IPS-18a (cell line): ENCODE measurements at regions not wholly inside any gene's neighbourhood (a gene's known extent, or its start where the extent isn't known, plus 50 kb on each side); places are given as distances from the start of the nearest gene placed in this dataset.

Source experiments
- H3K27ac ChIP-seq: one replicate; pipeline ENCODE4 v1.5.1; 2013; ENCODE audit warnings: low read length
- H3K27me3 ChIP-seq: one replicate; pipeline ENCODE4 v1.6.1; 2013; ENCODE audit warnings: mild to moderate bottlenecking, low read length; ENCODE audit not compliant: control insufficient read depth, insufficient read depth
- H3K36me3 ChIP-seq: one replicate; pipeline ENCODE4 v1.6.1; 2013; ENCODE audit warnings: low read depth, low read length; ENCODE audit not compliant: control insufficient read depth
- H3K4me1 ChIP-seq: one replicate; pipeline ENCODE4 v1.6.1; 2013; ENCODE audit warnings: low read depth, low read length; ENCODE audit not compliant: control insufficient read depth
- H3K4me3 ChIP-seq: one replicate; pipeline ENCODE4 v1.5.1; 2013; ENCODE audit warnings: low read length
- H3K9ac ChIP-seq: one replicate; pipeline ENCODE4 v1.6.1; 2013; ENCODE audit warnings: mild to moderate bottlenecking, low read length, moderate library complexity
- H3K9me3 ChIP-seq: one replicate; pipeline ENCODE4 v1.6.1; 2013; ENCODE audit warnings: low read depth, low read length; ENCODE audit not compliant: control insufficient read depth

DNA sequence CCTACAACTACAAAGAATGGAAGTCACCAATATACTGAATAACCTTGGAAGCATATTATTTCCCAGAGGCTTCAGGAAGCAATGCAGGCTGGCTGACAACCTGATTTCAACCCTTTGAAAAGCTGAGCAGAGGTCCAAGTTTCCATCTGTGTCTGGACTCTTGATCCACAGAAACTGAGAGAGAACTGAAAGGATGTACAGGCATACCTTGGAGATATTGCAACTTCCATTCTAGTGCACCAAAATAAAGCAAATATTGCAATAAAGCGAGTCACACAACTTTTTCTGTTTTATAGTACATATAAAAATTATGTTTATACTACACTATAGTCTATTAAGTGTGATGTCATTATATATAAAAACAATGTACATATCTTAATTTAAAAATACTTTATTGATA is 85.3 kb downstream of the TYW3 start:
- Histone ChIP-seq H3K9ac (no peak overlapping the region), H3K27me3 (no peaks in the 10 kb centered on the region), H3K4me3 (no peak overlapping the region), H3K36me3 (no peaks in the 10 kb centered on the region), H3K9me3 (no peaks in the 10 kb centered on the region), H3K4me1 (no peaks in the 10 kb centered on the region), H3K27ac (no peak overlapping the region)

DNA sequence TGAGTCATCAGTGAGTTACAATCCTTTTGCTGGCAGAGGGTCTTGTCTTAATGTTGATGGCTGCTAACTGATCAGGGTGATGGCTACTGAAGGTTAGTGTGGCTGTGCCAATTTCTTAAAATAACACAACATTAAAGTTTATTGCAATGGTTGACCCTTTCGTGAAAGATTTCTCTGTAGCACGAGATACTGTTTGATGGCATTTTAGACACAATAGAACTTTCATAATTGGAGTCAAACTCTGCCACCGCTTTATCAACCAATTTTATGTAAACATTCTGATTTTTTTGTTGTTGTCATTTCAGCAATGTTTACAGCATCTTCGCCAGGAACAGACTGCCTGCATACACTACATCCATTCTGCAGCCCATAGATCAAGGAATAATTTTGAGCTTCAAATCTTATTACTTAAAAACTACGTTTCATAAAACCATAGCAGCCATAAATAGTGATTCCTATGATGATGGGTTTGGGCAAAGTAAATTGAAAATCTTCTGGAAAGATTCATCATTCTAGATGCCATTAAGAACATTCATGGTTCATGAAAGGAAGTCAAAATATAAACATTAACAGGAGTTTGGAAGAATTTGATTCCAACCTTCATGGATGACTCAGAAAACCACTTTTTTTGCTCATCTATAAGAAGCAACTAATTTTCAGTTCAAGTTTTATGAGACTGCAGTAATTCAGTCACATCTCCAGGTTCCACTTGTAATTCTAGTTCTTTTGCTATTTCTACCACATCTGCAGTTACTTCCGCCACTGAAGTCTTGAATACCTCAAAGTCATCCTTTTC is 85.9 kb downstream of the TYW3 start:
- Histone ChIP-seq H3K4me1 (no peaks in the 10 kb centered on the region), H3K27ac (no peak overlapping the region), H3K36me3 (no peaks in the 10 kb centered on the region), H3K9me3 (no peaks in the 10 kb centered on the region), H3K4me3 (no peak overlapping the region), H3K9ac (no peak overlapping the region), H3K27me3 (no peaks in the 10 kb centered on the region)

DNA sequence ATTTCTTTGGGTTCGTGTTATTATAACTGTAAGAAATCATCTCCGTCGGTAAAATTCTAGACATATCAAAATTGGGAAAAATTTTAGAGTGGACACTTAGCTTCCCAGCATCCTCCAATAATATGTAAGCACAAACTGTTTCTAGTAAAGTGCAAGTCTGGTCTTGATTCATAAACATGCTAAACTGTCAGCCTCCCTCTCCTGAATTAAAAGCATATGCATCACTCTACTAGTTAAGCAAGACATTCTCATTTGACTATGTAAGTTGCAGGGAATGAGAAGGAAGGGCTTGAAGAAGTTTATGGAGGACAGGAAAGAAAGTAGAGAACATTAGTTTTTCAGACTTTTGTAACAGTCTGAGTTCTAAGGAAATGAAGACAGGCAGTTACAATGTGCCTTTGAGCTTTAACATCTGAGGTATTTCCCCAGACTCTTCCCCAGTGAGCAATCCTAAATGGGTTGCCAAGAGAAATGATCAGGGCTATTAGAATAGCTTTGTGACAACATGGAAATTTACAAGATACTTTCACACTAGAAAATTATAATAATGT is 90.0 kb downstream of the TYW3 start:
- H3K27me3 ChIP-seq = no peaks in the 10 kb centered on the region
- no peaks in the 10 kb centered on the region for H3K36me3 ChIP-seq
- H3K27ac ChIP-seq = no peak overlapping the region
- no peaks in the 10 kb centered on the region for H3K9me3 ChIP-seq
- H3K4me1 ChIP-seq = no peaks in the 10 kb centered on the region
- H3K9ac ChIP-seq = no peak overlapping the region
- no peak overlapping the region for H3K4me3 ChIP-seq

DNA sequence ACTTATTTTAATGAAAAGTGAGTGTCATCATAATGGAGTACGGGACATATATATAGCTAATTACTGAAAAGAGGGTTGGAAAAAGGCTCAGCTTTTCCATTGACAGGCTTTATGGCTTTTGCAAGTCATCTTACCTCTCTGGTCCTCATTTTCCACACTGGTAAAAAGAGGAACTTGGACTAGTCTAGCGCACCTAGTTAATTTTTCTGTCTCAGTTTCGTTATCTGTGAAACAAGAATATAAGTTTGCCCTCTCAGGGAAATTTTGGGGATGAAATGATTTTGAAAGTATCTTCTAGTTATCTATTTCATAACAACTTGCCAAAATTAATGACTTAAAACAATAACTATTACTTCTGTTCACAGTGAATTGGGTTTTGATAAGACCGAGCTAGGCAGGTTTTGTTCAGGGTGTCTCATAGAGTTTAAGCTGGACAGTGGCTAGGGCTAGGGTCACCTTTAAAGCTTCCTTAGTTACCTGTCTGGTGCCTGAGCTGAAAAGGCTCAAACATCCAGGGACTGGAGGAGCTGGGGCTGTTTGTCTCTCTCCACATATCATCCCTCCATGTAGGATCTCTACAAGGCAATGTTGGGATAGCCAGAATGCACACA is 91.7 kb downstream of the TYW3 start:
- no peak overlapping the region for H3K9ac ChIP-seq

DNA sequence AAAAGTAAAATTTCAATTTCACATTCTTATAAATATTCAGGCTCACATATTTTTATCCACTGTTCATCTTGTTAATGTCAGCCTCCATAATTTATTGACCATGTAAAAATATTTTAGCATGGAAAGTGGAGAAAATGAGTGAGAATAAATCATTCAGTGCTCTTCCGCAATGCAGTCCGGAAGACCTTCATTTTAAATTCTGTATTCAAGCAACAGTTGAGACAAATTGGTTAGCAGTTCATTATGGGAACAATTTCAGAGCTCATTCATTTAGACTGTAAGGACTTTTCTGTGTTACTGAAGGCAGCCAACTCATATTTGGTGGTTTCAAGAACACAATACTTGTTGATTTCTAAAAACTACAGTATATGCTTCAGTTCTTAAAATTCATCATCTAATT is 97.8 kb downstream of the TYW3 start:
- no peaks in the 10 kb centered on the region for H3K4me1 ChIP-seq
- no peak overlapping the region for H3K4me3 ChIP-seq
- H3K27ac ChIP-seq = no peak overlapping the region
- H3K36me3 ChIP-seq = no peaks in the 10 kb centered on the region
- H3K27me3 ChIP-seq = peaks cover 4% of the 10 kb centered on the region
- H3K9ac ChIP-seq = no peak overlapping the region
- no peaks in the 10 kb centered on the region for H3K9me3 ChIP-seq

More for the DNA sequence above, 91.7 kb downstream of the TYW3 start:
- no peak overlapping the region for H3K27ac ChIP-seq
- H3K36me3 ChIP-seq = no peaks in the 10 kb centered on the region
- no peaks in the 10 kb centered on the region for H3K4me1 ChIP-seq
- H3K4me3 ChIP-seq = no peak overlapping the region
- H3K27me3 ChIP-seq = no peaks in the 10 kb centered on the region
- H3K9me3 ChIP-seq = no peaks in the 10 kb centered on the region

DNA sequence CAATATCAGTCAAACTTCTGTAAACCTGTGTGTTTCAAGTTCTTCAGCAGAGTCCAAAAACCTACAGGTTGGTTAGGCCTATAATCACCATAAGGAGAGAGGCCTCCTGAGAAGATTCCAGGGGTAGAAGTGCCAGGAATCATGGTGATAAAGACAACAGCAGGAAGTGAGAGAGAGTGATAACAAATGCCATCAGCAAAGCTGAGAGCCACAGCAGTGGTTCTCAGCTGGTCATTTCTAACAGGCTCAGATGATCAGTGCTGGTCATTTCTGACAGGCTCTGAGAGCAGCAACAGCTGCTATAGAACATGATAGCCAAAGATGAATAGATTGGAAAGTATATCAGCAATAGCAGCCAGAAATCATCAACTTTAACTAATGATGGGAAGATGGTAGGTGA is 101.3 kb downstream of the TYW3 start:
- H3K9me3 ChIP-seq = no peaks in the 10 kb centered on the region
- no peak overlapping the region for H3K4me3 ChIP-seq
- H3K36me3 ChIP-seq = no peaks in the 10 kb centered on the region
- no peak overlapping the region for H3K9ac ChIP-seq
- no peaks in the 10 kb centered on the region for H3K4me1 ChIP-seq
- peaks cover 4% of the 10 kb centered on the region for H3K27me3 ChIP-seq
- no peak overlapping the region for H3K27ac ChIP-seq

DNA sequence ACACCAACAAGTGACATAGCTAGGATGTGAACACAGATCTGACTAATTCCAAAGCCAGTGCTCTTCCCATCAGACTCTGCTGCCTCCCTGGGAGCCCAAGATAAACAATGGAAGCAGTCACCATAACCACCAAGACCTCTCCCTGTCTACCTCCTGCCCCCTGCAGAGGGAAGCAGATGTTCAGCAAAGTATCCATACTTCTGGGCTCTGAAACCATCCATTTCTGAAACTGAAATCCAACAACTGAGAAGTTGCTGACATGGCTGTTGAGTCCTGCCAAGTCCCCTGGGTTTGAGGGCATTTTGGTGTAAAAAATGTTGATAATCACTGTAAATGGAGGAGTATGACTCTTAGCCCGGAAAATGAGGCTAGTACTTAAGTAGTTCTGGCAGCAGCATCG is 102.1 kb downstream of the TYW3 start:
- Histone ChIP-seq H3K36me3 (no peaks in the 10 kb centered on the region), H3K4me3 (no peak overlapping the region), H3K9me3 (no peaks in the 10 kb centered on the region), H3K27ac (no peak overlapping the region), H3K9ac (no peak overlapping the region), H3K4me1 (no peaks in the 10 kb centered on the region), H3K27me3 (peaks cover 4% of the 10 kb centered on the region)

DNA sequence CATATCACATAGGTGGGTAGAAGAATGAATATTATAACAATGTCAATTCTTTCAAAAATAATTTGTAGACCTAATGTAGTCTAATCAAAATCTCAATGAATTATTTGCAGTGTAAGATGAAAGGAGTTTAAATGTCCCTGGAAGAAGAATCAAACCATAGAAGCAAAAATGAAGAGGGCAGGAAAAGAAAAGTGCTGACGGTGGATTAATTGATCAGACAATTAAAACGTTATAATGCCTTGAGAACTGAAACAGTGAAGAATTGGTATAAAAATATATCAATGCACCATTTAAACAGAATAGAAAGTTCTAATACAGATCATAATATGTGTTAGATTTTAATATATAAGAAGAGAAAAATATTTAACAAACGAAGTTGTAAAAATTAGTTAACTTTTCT is 109.8 kb downstream of the TYW3 start:
- no peaks in the 10 kb centered on the region for H3K36me3 ChIP-seq
- no peaks in the 10 kb centered on the region for H3K9me3 ChIP-seq
- H3K9ac ChIP-seq = no peak overlapping the region
- H3K4me1 ChIP-seq = peaks cover 2% of the 10 kb centered on the region
- no peaks in the 10 kb centered on the region for H3K27me3 ChIP-seq
- H3K27ac ChIP-seq = no peak overlapping the region
- H3K4me3 ChIP-seq = no peak overlapping the region

DNA sequence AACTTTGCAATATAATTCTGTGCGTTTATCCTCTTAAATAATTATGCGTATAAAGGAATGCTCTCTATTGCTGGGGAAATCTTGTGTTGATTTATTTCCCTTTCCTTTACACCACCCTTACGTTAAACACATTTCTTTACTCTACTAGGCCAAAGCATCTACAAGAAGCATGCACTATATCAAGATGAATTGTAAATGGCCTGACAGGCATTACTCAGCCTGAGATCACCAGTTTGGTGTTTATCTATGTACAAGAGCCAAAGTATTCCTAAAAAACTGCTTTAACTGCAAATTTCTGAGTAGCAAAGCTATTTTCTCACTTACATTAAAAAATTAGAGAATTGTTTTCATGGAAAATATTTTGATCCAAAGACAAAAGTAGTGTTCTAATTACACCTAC is 114.8 kb downstream of the TYW3 start:
- H3K27ac ChIP-seq = no peak overlapping the region
- H3K36me3 ChIP-seq = no peaks in the 10 kb centered on the region
- no peak overlapping the region for H3K9ac ChIP-seq
- no peak overlapping the region for H3K4me3 ChIP-seq
- H3K9me3 ChIP-seq = no peaks in the 10 kb centered on the region
- H3K27me3 ChIP-seq = no peaks in the 10 kb centered on the region
- peaks cover 2% of the 10 kb centered on the region for H3K4me1 ChIP-seq

DNA sequence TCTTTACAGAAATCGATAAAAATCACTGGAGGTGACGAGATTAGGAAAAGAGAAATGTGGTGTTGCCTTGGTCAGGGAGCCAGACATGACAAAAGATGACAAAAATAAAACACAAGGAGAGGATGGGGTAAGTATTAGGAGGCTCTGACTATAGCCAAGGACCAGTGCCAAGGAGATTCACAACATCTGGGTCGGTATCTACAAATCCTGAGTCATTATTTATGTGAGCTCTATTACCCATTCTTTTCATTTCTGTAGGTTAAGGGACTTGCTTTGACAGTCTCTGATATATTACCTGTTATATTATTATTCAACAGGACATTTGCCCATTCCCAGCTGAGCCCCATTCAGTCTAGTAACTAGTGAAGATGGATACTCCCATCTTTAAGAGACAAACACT is 120.8 kb downstream of the TYW3 start:
- Histone ChIP-seq H3K36me3 (no peaks in the 10 kb centered on the region), H3K27ac (no peak overlapping the region), H3K4me1 (peaks cover 13% of the 10 kb centered on the region), H3K4me3 (no peak overlapping the region), H3K9me3 (no peaks in the 10 kb centered on the region), H3K9ac (no peak overlapping the region), H3K27me3 (no peaks in the 10 kb centered on the region)

DNA sequence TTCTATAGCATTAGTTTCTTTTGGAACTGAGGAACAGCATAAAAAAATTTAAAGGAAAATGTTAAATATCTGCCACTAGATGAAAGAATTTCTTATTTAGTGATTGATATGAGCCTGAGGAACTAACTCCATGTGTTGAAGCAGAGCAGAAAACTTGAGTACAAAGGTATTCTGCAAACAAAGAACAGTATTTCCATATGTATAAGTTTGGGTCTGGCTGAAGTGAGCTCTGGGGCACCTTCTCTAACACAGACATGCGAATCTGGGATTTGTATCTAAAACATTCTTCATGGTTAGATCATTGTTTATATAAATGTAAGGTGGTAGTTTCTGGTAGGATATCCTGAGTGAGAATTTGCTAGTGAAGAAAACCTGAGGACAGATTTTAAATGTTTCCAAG is 123.2 kb downstream of the TYW3 start:
- no peaks in the 10 kb centered on the region for H3K36me3 ChIP-seq
- no peak overlapping the region for H3K27ac ChIP-seq
- no peaks in the 10 kb centered on the region for H3K27me3 ChIP-seq
- H3K4me1 ChIP-seq = peaks cover 13% of the 10 kb centered on the region
- H3K9me3 ChIP-seq = no peaks in the 10 kb centered on the region
- H3K4me3 ChIP-seq = no peak overlapping the region
- no peak overlapping the region for H3K9ac ChIP-seq

DNA sequence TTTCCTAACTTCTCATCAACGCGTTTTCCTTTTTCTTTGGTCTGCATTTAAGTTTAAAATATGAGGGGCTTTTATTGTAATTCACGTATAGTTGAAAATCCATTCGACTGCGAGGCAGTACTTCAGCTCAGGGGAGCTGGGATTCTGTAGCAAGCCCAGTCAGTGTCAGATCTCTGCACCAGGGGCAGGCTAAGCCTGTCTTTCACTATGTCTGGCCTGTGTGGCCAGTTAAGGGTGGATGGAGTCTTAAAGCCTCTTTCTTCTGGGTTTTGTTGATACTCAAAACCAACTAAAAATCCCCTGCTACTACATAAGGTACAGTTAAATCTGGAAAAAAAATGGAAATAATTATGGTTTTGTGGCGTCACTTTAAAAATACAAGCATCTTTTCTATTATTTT is 124.7 kb downstream of the TYW3 start:
- Histone ChIP-seq H3K36me3 (no peaks in the 10 kb centered on the region), H3K9ac (no peak overlapping the region), H3K27ac (no peak overlapping the region), H3K9me3 (no peaks in the 10 kb centered on the region), H3K4me3 (no peak overlapping the region), H3K27me3 (no peaks in the 10 kb centered on the region), H3K4me1 (peaks cover 13% of the 10 kb centered on the region)
